ENCODE measurements at regions not wholly inside any gene's neighbourhood (a gene's known extent, or its start where the extent isn't known, plus 50 kb on each side); places are given as distances from the start of the nearest gene placed in this dataset.

DNA sequence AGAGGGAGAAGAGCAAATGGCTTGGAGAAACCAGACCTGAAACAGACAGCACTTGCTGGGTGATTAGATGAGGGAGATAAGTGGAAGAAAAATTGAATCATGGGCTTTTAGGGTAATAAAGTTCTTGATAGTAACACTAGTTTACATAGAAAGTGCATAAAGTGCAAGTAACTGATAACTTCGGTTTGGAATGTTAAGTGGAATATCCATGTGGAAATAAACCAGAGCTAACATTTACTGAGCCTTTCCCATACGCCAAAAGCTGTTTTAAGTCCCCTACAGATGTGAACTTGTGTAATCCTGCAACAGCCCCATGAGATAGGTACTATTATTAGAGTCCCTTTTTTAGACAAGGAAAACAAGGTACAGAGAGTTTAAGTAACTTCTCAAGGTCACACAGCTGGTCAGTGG lies 77.1 kb upstream of the NUDT4 start:
- no peaks in the 10 kb centered on the region for H3K9me2 ChIP-seq (replicated peaks; ENCODE audit: control insufficient read depth, low read length)

GRCh38 chr12:93302331-93303229 lies 75.1 kb upstream of the NUDT4 start:
- no peak overlapping the region for H3K4me3 ChIP-seq (ENCODE audit: low read length)

More for the DNA sequence above, 77.1 kb upstream of the NUDT4 start:
- Histone ChIP-seq H3K27ac (ENCODE audit: low read depth, low read length) (no peak overlapping the region), H3K36me3 (ENCODE audit: control insufficient read depth, low read length) (no peaks in the 10 kb centered on the region), H3K4me2 (ENCODE audit: low read length) (no peak overlapping the region), H3F3A (ENCODE audit: control insufficient read depth, insufficient read depth) (no peaks in the 10 kb centered on the region), H3K79me2 (ENCODE audit: control insufficient read depth, low read length) (no peaks in the 10 kb centered on the region), H3K4me3 (ENCODE audit: low read length) (no peak overlapping the region), H3K4me1 (ENCODE audit: control insufficient read depth, low read length) (no peaks in the 10 kb centered on the region), H4K20me1 (ENCODE audit: control insufficient read depth, insufficient read depth, low read depth, low read length) (no peaks in the 10 kb centered on the region), H3K27me3 (ENCODE audit: control insufficient read depth, low read length) (no peaks in the 10 kb centered on the region), H3K9me3 (ENCODE audit: control insufficient read depth, insufficient read depth, low read length) (no peaks in the 10 kb centered on the region)
- no peak for TF ChIP-seq CTCF (IDR thresholded peaks at IDR 0.05; ENCODE audit: low read depth, low read length, poor library complexity, severe bottlenecking)
- TF ChIP-seq EZH2phosphoT487 (IDR thresholded peaks at IDR 0.05; ENCODE audit: borderline replicate concordance, low read length), result no peak

DNA sequence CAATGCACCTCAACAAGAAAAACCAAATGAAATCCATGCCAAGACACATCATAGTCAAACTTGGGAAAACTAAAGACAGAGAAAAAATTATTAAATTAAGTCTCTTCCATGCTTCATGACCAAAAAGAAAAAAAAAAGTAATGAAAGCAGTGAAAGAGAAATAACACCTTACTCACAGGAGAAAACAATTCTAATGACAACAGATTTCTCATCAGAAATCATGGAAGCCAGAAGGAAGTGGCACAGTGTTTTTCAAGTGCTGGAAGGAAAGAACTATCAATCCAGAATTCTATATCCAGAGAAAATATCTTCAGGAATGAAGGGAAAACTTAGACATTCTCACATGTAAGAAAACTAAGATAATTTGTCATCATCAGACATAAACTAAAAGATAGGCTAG lies 71.1 kb upstream of the NUDT4 start:
- Histone ChIP-seq H3K79me2 (ENCODE audit: control insufficient read depth, low read length) (no peaks in the 10 kb centered on the region), H3K27ac (ENCODE audit: low read depth, low read length) (no peak overlapping the region), H3K9me3 (ENCODE audit: control insufficient read depth, insufficient read depth, low read length) (no peaks in the 10 kb centered on the region), H3K9me2 (replicated peaks; ENCODE audit: control insufficient read depth, low read length) (no peaks in the 10 kb centered on the region), H3K27me3 (ENCODE audit: control insufficient read depth, low read length) (no peaks in the 10 kb centered on the region), H3K4me2 (ENCODE audit: low read length) (no peak overlapping the region), H3K4me3 (ENCODE audit: low read length) (no peak overlapping the region), H3K4me1 (ENCODE audit: control insufficient read depth, low read length) (no peaks in the 10 kb centered on the region), H4K20me1 (ENCODE audit: control insufficient read depth, insufficient read depth, low read depth, low read length) (no peaks in the 10 kb centered on the region), H3F3A (ENCODE audit: control insufficient read depth, insufficient read depth) (no peaks in the 10 kb centered on the region), H3K36me3 (ENCODE audit: control insufficient read depth, low read length) (no peaks in the 10 kb centered on the region)
- TF ChIP-seq EZH2phosphoT487 (IDR thresholded peaks at IDR 0.05; ENCODE audit: borderline replicate concordance, low read length), result no peak
- TF ChIP-seq CTCF (IDR thresholded peaks at IDR 0.05; ENCODE audit: low read depth, low read length, poor library complexity, severe bottlenecking), result no peak

More at GRCh38 chr12:93302331-93303229, 75.1 kb upstream of the NUDT4 start:
- Histone ChIP-seq H4K20me1 (ENCODE audit: control insufficient read depth, insufficient read depth, low read depth, low read length) (no peaks in the 10 kb centered on the region), H3K27me3 (ENCODE audit: control insufficient read depth, low read length) (no peaks in the 10 kb centered on the region), H3K4me2 (ENCODE audit: low read length) (no peak overlapping the region), H3K79me2 (ENCODE audit: control insufficient read depth, low read length) (no peaks in the 10 kb centered on the region), H3F3A (ENCODE audit: control insufficient read depth, insufficient read depth) (no peaks in the 10 kb centered on the region), H3K36me3 (ENCODE audit: control insufficient read depth, low read length) (no peaks in the 10 kb centered on the region), H3K9me3 (ENCODE audit: control insufficient read depth, insufficient read depth, low read length) (no peaks in the 10 kb centered on the region), H3K27ac (ENCODE audit: low read depth, low read length) (no peak overlapping the region), H3K9me2 (replicated peaks; ENCODE audit: control insufficient read depth, low read length) (no peaks in the 10 kb centered on the region), H3K4me1 (ENCODE audit: control insufficient read depth, low read length) (no peaks in the 10 kb centered on the region)
- TF ChIP-seq CTCF (IDR thresholded peaks at IDR 0.05; ENCODE audit: low read depth, low read length, poor library complexity, severe bottlenecking), result no peak
- no peak for TF ChIP-seq EZH2phosphoT487 (IDR thresholded peaks at IDR 0.05; ENCODE audit: borderline replicate concordance, low read length)

Data from DOHH2 (cell line).